Lung (tissue), 11 donors: ENCODE measurements at regions not wholly inside any gene's neighbourhood (a gene's known extent, or its start where the extent isn't known, plus 50 kb on each side); places are given as distances from the start of the nearest gene placed in this dataset.

Experiments
- ATAC-seq: fragments of 200-7000 bp; cut with Tn5 transposase; one replicate; pipeline ENCODE4 v1.9.1; 2020; ENCODE audit warnings: moderate number of reproducible peaks; ENCODE audit not compliant: insufficient read depth, low FRiP score
- DNase-seq, 3 donors: peaks; one replicate each; pipeline ENCODE4 v3.0.0-alpha.2; 2013 to 2017
- H3K27ac ChIP-seq, 2 donors: one replicate each; pipeline ENCODE4 v1.5.1; 2013; ENCODE audit warnings: mild to moderate bottlenecking in 2 of 2, moderate library complexity in 2 of 2, control low read depth in 1 of 2, inconsistent platforms in 1 of 2, low read depth in 1 of 2, low read length in 1 of 2
- H3K27me3 ChIP-seq, 3 donors: one replicate each; pipeline ENCODE4 v1.5.1; 2013; ENCODE audit warnings: low read length in 2 of 3; ENCODE audit not compliant: control insufficient read depth in 3 of 3, insufficient read depth in 3 of 3
- H3K36me3 ChIP-seq, 4 donors: one replicate each; pipeline ENCODE4 v1.5.1; 2013; ENCODE audit warnings: low read length in 4 of 4, mild to moderate bottlenecking in 1 of 4, moderate library complexity in 1 of 4; ENCODE audit not compliant: control insufficient read depth in 4 of 4, insufficient read depth in 4 of 4
- H3K4me1 ChIP-seq, 5 donors: one replicate each; pipeline ENCODE4 v1.5.1; 2013; ENCODE audit warnings: low read length in 5 of 5, mild to moderate bottlenecking in 2 of 5, moderate library complexity in 1 of 5; ENCODE audit not compliant: control insufficient read depth in 5 of 5, insufficient read depth in 5 of 5
- H3K4me3 ChIP-seq: one replicate; pipeline ENCODE4 v1.5.1; 2013; ENCODE audit warnings: mild to moderate bottlenecking, control low read depth, moderate library complexity
- H3K9ac ChIP-seq, 2 donors: one replicate each; pipeline ENCODE4 v1.5.1; 2013; ENCODE audit warnings: low read length in 2 of 2, control low read depth in 1 of 2; ENCODE audit not compliant: insufficient read depth in 1 of 2
- H3K9me3 ChIP-seq, 4 donors: one replicate each; pipeline ENCODE4 v1.5.1; 2013; ENCODE audit warnings: low read length in 3 of 4, mild to moderate bottlenecking in 1 of 4, moderate library complexity in 1 of 4; ENCODE audit not compliant: control insufficient read depth in 4 of 4, insufficient read depth in 3 of 4
- WGBS, 2 donors: extraction: QIAGEN DNeasy Blood & Tissue Kit; methylation state at CpG; one replicate each; pipeline ENCODE4 v1.1.7; 2013; 5-methylcytosine and 5-hydroxymethylcytosine counted together
- TF ChIP-seq, protein P1 (sequence below): IDR thresholded peaks from 2 replicates; pipeline ENCODE4 v1.5.1; 2012; ENCODE audit warnings: mild to moderate bottlenecking; ENCODE audit errors: control extremely low read depth, extremely low read depth
- donor health status: control.
- donor health status: control.
- donor health status: Bipolar disorder and iron deficiency.
- donor health status: healthy.
- donor health status: DM: yes; HTN: yes; CAD: no.

DNA sequence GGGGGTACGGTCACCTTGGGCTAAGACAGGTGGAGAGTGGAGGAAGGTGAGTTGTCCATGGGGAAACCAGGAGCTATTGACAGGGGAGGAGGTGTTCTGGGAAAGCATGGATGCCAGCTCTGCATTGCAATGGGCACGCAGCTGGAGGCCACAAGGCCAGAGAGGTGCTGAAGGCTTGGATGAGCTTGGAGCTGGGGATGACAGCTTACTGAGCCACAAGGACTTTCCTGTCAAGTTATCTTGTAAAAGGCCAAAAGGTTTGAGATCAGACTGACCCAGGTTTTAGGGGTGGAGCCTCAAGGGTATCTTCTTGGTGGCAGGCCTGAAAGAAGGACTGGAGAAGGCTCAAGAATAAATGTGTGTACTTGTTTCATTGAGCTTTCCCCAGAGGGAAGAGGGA lies 115.2 kb downstream of the ASB7 start:
- TF ChIP-seq, protein P1, sequence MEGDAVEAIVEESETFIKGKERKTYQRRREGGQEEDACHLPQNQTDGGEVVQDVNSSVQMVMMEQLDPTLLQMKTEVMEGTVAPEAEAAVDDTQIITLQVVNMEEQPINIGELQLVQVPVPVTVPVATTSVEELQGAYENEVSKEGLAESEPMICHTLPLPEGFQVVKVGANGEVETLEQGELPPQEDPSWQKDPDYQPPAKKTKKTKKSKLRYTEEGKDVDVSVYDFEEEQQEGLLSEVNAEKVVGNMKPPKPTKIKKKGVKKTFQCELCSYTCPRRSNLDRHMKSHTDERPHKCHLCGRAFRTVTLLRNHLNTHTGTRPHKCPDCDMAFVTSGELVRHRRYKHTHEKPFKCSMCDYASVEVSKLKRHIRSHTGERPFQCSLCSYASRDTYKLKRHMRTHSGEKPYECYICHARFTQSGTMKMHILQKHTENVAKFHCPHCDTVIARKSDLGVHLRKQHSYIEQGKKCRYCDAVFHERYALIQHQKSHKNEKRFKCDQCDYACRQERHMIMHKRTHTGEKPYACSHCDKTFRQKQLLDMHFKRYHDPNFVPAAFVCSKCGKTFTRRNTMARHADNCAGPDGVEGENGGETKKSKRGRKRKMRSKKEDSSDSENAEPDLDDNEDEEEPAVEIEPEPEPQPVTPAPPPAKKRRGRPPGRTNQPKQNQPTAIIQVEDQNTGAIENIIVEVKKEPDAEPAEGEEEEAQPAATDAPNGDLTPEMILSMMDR = no peak
- WGBS, 2 donors = 89 to 92% methylated on average over 2 of the region's 2 CpGs
- no peak overlapping the region for H3K4me3 ChIP-seq
- ATAC-seq = no peak
- no peaks in the 10 kb centered on the region for H3K9me3 ChIP-seq
- H3K4me1 ChIP-seq = peaks cover 0 to 19% (median 9%) of the 10 kb centered on the region in 5 donors
- H3K9ac ChIP-seq = no peak overlapping the region
- peaks cover 0 to 3% (median 0%) of the 10 kb centered on the region in 3 donors for H3K27me3 ChIP-seq
- H3K27ac ChIP-seq = no peak overlapping the region
- no peak for DNase-seq
- no peaks in the 10 kb centered on the region for H3K36me3 ChIP-seq

- H3K27me3 ChIP-seq = peaks cover 0 to 3% (median 0%) of the 10 kb centered on the region in 3 donors
- no peak for DNase-seq
- TF ChIP-seq, protein P1 = no peak
- WGBS, 2 donors = 84 to 89% methylated on average over 22 of the region's 22 CpGs
- no peak overlapping the region for H3K27ac ChIP-seq
- H3K9me3 ChIP-seq = no peaks in the 10 kb centered on the region
- no peak for ATAC-seq
- peaks cover 0 to 19% (median 9%) of the 10 kb centered on the region in 5 donors for H3K4me1 ChIP-seq
- H3K4me3 ChIP-seq = no peak overlapping the region
- no peak overlapping the region for H3K9ac ChIP-seq
- no peaks in the 10 kb centered on the region for H3K36me3 ChIP-seq
These were observed 115.9 kb downstream of the ASB7 start for GRCh38 chr15:100718075-100718980.

DNA sequence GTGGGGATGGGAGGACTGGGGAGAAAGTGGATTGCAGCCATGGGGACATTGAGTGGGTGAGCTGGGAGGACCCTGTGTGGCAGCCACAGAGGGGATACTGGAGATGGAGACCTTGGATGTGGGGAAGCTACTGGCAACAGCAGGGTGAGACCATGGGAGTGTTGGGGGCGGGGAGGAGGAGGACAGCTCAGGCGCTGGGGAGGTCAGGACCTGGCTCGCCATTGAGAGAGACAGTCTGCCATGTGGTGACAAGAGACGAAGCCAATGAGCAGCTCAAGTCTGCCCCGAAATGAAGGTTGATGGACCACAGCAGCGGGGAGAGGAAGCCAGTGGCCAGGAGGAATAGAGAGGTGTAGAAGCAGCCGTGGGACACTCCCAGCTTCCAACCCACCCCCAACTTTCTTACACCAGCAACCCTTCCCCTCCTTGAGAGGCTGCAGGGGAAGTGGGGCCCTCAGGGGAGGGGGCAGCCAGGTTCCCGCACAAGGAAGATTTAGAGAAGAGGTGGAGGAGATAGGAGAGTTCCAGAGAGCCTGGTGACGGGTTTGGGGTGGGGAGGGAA lies 118.1 kb downstream of the ASB7 start:
- Histone ChIP-seq H3K9ac (no peak overlapping the region), H3K27ac (peak overlapping the region in 1 of 2 donors; percentile 73), H3K4me1 (peaks cover 0 to 10% (median 6%) of the 10 kb centered on the region in 5 donors), H3K4me3 (no peak overlapping the region), H3K27me3 (peaks cover 0 to 3% (median 0%) of the 10 kb centered on the region in 3 donors), H3K36me3 (no peaks in the 10 kb centered on the region), H3K9me3 (no peaks in the 10 kb centered on the region)
- 71 to 75% methylated on average over 9 of the region's 9 CpGs for WGBS, 2 donors
- no peak for DNase-seq
- TF ChIP-seq, protein P1 = no peak
- no peak for ATAC-seq
